A673 (cell line): ENCODE measurements at regions not wholly inside any gene's neighbourhood (a gene's known extent, or its start where the extent isn't known, plus 50 kb on each side); places are given as distances from the start of the nearest gene placed in this dataset.

Experiments used
- EZH2 ChIP-seq: fragments of 200-600 bp; sonication (generic); IDR thresholded peaks from 2 replicates; pipeline ENCODE4 v1.6.1; 2017; ENCODE audit warnings: borderline replicate concordance, low read depth, mild to moderate bottlenecking, mixed read lengths, antibody characterized with exemption, low read length; ENCODE audit not compliant: poor library complexity, severe bottlenecking
- TF ChIP-seq, protein P1 (sequence below): fragments of 300-800, 200-600 bp; sonication (generic); conservative IDR thresholded peaks from 2 replicates; pipeline ENCODE4 v1.5.1; 2017; ENCODE audit warnings: low read depth, mild to moderate bottlenecking, antibody characterized with exemption, low read length, moderate library complexity, mixed read lengths

- no peak for TF ChIP-seq EZH2
- TF ChIP-seq, protein P1, sequence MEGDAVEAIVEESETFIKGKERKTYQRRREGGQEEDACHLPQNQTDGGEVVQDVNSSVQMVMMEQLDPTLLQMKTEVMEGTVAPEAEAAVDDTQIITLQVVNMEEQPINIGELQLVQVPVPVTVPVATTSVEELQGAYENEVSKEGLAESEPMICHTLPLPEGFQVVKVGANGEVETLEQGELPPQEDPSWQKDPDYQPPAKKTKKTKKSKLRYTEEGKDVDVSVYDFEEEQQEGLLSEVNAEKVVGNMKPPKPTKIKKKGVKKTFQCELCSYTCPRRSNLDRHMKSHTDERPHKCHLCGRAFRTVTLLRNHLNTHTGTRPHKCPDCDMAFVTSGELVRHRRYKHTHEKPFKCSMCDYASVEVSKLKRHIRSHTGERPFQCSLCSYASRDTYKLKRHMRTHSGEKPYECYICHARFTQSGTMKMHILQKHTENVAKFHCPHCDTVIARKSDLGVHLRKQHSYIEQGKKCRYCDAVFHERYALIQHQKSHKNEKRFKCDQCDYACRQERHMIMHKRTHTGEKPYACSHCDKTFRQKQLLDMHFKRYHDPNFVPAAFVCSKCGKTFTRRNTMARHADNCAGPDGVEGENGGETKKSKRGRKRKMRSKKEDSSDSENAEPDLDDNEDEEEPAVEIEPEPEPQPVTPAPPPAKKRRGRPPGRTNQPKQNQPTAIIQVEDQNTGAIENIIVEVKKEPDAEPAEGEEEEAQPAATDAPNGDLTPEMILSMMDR: no peak
Measured at GRCh38 chr12:127209318-127209717, 1057.7 kb upstream of the TMEM132C start.
